ENCODE measurements at regions not wholly inside any gene's neighbourhood (a gene's known extent, or its start where the extent isn't known, plus 50 kb on each side); places are given as distances from the start of the nearest gene placed in this dataset.
A peak's percentile ranks its signal among the peaks of the same experiment; 100 is the strongest.

DNA sequence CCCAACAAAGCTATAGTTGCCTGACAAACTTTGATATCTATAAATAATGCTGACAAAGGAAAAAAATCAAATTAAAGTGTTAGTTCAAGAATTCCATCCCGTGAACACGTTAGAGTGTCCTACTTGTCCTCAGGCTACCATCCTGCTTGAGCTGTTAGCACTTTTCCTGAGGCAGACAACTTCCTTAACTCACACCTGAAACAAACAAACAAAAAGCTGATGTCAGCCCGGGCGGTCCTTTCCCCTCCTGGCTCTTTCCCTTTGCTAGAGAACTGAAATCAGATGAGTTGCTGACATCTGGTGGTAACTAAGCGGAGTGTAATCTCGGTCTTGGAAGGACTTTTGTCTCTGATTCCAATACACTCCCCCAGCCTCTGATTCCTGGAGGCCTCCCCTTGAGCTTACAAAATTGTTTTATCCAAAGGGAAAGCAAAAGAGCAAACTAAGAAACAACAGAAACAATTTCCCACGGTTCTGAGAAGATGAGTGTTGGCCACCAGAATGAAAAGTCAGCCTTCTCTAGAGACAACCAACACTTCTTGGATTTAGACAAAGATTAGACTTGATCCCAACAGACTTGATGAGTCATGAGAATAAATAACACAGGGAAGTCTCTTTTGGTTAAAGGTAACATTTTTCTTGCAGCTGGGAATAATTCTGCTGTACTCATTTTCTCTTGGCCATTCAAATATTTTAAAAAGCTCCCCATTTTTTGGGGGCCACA is 135.4 kb downstream of the PROX1 start:
- TF ChIP-seq, protein P1, sequence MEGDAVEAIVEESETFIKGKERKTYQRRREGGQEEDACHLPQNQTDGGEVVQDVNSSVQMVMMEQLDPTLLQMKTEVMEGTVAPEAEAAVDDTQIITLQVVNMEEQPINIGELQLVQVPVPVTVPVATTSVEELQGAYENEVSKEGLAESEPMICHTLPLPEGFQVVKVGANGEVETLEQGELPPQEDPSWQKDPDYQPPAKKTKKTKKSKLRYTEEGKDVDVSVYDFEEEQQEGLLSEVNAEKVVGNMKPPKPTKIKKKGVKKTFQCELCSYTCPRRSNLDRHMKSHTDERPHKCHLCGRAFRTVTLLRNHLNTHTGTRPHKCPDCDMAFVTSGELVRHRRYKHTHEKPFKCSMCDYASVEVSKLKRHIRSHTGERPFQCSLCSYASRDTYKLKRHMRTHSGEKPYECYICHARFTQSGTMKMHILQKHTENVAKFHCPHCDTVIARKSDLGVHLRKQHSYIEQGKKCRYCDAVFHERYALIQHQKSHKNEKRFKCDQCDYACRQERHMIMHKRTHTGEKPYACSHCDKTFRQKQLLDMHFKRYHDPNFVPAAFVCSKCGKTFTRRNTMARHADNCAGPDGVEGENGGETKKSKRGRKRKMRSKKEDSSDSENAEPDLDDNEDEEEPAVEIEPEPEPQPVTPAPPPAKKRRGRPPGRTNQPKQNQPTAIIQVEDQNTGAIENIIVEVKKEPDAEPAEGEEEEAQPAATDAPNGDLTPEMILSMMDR (conservative IDR thresholded peaks at IDR 0.05; ENCODE audit: low read depth, low read length), result peak; percentile 80
- peak; percentile 76 for DNase-seq (ENCODE audit: low read depth)
- no peak overlapping the region for H3K4me3 ChIP-seq (ENCODE audit: low read depth, low read length)

DNA sequence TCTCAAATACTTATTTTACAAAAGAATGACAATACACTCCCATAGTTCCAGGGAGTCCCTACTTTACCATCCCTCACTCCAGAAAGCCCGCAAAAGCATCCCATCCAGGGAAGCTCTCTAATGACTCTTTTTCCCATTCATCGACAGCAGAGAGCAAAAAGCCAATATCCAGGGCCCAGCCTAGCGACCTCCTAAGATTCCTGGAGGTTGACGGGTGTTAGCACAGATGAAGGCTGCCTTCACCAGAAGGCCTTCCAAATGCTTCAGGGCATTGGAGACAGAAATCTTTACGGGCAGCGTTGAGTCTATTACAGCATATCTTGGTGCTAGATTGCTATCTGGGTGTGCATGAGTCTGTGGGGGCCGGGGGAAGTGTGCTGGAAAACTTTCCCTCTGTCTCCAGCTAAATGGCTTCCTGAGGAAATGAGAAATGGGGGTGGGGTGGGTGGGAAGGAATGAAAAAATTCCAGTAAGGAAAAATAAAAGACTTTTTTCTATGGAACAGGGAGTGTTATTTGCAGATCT is 136.6 kb downstream of the PROX1 start:
- no peak for DNase-seq (ENCODE audit: low read depth)
- TF ChIP-seq, protein P1 (conservative IDR thresholded peaks at IDR 0.05; ENCODE audit: low read depth, low read length), result no peak
- H3K4me3 ChIP-seq (ENCODE audit: low read depth, low read length), result no peak overlapping the region

DNA sequence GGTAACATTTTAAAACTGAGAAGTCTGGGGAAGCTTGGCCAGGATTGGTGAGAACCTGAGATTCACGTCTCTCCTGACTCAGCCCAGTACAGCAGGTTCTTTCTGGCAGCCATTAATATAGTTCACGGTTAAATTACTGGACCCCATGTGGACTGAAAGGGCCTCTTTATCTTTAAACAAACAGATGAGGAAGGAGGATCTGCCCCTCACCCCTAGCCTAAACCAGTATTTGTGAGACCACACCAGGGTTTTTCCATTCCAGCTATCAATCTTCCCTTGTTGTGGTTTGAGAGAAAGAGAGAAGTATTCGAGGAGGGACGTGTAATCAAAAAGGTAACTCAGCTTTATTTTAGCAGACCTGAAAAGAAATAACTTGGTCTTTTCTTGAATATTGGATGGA is 137.1 kb downstream of the PROX1 start:
- TF ChIP-seq, protein P1 (conservative IDR thresholded peaks at IDR 0.05; ENCODE audit: low read depth, low read length), result no peak
- no peak overlapping the region for H3K4me3 ChIP-seq (ENCODE audit: low read depth, low read length)
- no peak for DNase-seq (ENCODE audit: low read depth)

DNA sequence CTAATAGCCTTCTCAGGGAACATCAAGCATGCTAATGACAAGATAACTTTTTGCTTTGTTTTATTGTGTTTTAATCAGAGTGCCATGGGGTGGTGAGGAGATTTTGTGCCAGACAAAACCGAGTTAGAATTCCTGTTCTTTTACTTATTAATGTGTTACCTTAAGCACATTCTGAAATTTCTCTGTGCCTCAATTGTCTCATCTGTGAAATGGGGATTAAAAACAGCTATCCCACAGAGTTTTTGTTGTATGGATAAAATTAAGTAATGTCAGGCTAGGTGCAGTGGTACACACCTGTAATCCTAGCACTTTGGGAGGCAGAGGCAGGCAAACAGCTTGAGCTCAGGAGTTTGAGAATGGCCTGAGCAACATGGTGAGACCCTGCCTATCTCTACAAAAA is 138.0 kb downstream of the PROX1 start:
- DNase-seq (ENCODE audit: low read depth), result no peak
- no peak overlapping the region for H3K4me3 ChIP-seq (ENCODE audit: low read depth, low read length)
- TF ChIP-seq, protein P1 (conservative IDR thresholded peaks at IDR 0.05; ENCODE audit: low read depth, low read length), result no peak

DNA sequence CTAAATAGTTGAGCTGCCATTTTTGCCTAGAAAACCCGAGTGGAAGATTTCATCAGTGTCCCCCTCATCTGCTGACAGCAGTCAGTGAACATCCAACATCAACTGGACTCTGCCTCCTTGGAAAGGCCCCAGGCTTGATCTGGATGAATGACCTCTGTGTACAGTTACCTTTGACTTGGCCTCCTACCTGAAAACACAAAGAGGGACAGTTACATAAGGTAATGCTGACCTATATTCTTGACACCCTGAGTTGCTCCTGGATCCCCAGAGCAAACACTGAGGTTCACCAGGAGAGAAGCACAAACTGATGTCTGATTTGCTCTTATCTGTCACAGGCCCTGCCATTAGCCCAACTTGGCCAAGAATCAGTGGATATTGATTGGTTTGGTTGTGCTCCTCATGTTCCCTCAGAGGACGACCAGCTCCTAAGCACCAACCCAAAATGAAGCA is 138.9 kb downstream of the PROX1 start:
- TF ChIP-seq, protein P1 (conservative IDR thresholded peaks at IDR 0.05; ENCODE audit: low read depth, low read length), result no peak

DNA sequence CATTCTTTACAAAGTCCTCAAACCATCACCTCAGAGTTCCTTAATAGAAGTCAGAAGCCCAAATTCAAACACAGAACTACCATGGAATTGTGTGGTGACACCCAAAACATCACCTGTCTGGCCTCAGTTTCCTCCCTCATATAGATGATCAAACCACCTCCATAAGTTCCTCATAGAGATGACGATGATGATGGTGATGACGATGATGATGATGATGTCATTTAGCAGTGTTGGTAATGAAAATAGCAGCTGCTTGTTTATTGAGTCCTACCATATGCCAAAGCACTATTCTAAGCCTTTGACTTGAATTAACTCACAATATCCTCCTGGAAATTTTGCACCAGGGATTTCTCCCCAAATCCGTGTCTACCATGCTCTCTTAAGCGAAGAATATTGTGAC is 139.9 kb downstream of the PROX1 start:
- H3K4me3 ChIP-seq (ENCODE audit: low read depth, low read length), result no peak overlapping the region
- DNase-seq (ENCODE audit: low read depth), result no peak
- TF ChIP-seq, protein P1 (conservative IDR thresholded peaks at IDR 0.05; ENCODE audit: low read depth, low read length), result no peak

More for the DNA sequence above, 138.9 kb downstream of the PROX1 start:
- no peak for DNase-seq (ENCODE audit: low read depth)
- no peak overlapping the region for H3K4me3 ChIP-seq (ENCODE audit: low read depth, low read length)

DNA sequence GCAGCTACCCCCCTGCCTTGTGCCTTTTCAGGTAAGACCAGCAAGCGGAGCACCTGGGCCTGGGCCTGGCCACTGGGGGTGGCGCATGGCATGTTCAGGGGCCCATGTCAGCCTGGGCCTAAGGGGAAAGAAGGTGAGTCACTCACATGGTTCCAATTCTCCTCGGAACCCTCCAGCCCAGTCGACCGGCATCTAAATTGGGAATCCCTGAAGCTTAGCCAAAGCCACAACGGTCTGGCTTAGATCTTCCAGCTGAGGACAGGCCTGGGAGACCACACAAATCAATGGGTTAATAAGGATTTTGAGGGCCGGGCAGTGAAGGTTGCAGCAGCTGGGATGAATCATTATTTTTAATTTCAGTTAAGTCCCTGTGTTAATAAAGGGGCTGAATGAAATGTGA is 145.1 kb upstream of the SMYD2 start:
- DNase-seq (ENCODE audit: low read depth), result no peak
- no peak overlapping the region for H3K4me3 ChIP-seq (ENCODE audit: low read depth, low read length)
- TF ChIP-seq, protein P1 (conservative IDR thresholded peaks at IDR 0.05; ENCODE audit: low read depth, low read length), result no peak

Measured in choroid plexus epithelial cell (primary cell).